ENCODE measurements at regions not wholly inside any gene's neighbourhood (a gene's known extent, or its start where the extent isn't known, plus 50 kb on each side); places are given as distances from the start of the nearest gene placed in this dataset.
A peak's percentile ranks its signal among the peaks of the same experiment; 100 is the strongest.
"Not testable (repeated sequence)": the region's sequence is repeated elsewhere in the genome, so short reads cannot be mapped to it uniquely, and the experiment has no call there.

DNA sequence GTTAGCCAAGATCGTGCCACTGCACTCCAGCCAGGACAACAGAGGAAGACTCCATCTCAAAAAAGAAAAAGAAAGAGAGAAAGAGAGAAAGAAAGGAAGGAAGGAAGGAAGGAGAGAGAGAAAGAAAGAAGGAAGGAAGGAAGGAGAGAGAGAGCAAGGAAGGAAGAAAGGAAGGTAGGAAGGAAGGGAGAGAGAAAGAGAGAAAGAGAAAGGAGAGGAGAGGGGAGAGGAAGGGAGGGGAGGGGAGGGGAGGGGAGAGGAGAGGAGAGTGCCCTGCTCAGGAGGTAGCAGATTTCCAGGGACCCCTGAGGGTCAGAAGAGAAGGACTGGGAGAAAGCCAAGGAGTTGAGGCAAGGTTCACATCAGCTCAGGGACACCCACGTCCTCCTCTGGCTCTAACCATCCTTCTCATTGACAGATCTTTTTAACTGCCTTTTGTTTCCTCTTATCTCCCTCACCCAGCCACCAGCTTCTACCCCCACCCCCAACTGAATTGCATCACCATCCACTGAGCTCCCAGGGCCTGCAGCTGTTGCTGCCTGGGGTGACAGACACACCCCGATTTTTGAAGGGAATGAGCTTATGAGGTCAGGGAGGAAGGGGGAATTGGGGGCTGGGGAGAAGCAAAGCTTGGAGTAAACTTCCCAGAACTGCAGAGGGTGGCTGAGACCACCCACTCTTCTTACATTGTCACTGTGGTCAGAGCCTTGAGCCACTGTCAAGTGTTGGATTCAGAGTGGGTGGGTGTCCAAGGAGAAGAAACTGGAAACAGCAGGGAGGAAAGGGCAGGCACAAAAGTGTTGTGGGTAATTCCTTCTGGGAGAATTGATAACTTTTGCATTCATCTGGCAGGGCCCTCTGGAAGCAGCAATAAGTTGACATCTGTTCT, 91.6 kb downstream of the GLUL start (continued):
- TF ChIP-seq REPIN1 (tag by site-specific recombination; IDR thresholded peaks at IDR 0.05; ENCODE audit: low read depth) (no peak), SP7 (tag by site-specific recombination; IDR thresholded peaks at IDR 0.05) (no peak), ZNF664 (tag by site-specific recombination; IDR thresholded peaks at IDR 0.05) (no peak), PRDM1 (tag by site-specific recombination; IDR thresholded peaks at IDR 0.05) (0 out of 2 replicates have a peak, but pooled peaks have one; percentile 11), ZFHX2 (tag by site-specific recombination; conservative IDR thresholded peaks at IDR 0.05) (peak; percentile 87), KLF9 (tag by site-specific recombination; IDR thresholded peaks at IDR 0.05; ENCODE audit: low read depth) (no peak), ZNF174 (tag by site-specific recombination; IDR thresholded peaks at IDR 0.05) (no peak), ZBTB20 (tag by site-specific recombination; IDR thresholded peaks at IDR 0.05) (0 out of 2 replicates have a peak, but pooled peaks have one; percentile 20), ZNF133 (tag by site-specific recombination; IDR thresholded peaks at IDR 0.05) (no peak), ZNF76 (tag by site-specific recombination; IDR thresholded peaks at IDR 0.05; ENCODE audit: borderline replicate concordance, low read depth) (no peak), ZNF777 (tag by site-specific recombination; IDR thresholded peaks at IDR 0.05; ENCODE audit: borderline replicate concordance) (no peak), MZF1 (tag by site-specific recombination; IDR thresholded peaks at IDR 0.05; ENCODE audit: borderline replicate concordance) (no peak), ZBTB1 (tag by site-specific recombination; IDR thresholded peaks at IDR 0.05) (no peak)
- TF ChIP-seq, protein P1, sequence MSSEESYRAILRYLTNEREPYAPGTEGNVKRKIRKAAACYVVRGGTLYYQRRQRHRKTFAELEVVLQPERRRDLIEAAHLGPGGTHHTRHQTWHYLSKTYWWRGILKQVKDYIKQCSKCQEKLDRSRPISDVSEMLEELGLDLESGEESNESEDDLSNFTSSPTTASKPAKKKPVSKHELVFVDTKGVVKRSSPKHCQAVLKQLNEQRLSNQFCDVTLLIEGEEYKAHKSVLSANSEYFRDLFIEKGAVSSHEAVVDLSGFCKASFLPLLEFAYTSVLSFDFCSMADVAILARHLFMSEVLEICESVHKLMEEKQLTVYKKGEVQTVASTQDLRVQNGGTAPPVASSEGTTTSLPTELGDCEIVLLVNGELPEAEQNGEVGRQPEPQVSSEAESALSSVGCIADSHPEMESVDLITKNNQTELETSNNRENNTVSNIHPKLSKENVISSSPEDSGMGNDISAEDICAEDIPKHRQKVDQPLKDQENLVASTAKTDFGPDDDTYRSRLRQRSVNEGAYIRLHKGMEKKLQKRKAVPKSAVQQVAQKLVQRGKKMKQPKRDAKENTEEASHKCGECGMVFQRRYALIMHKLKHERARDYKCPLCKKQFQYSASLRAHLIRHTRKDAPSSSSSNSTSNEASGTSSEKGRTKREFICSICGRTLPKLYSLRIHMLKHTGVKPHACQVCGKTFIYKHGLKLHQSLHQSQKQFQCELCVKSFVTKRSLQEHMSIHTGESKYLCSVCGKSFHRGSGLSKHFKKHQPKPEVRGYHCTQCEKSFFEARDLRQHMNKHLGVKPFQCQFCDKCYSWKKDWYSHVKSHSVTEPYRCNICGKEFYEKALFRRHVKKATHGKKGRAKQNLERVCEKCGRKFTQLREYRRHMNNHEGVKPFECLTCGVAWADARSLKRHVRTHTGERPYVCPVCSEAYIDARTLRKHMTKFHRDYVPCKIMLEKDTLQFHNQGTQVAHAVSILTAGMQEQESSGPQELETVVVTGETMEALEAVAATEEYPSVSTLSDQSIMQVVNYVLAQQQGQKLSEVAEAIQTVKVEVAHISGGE (tag by site-specific recombination; conservative IDR thresholded peaks at IDR 0.05; ENCODE audit: low read depth): no peak
- TF ChIP-seq, protein P2, sequence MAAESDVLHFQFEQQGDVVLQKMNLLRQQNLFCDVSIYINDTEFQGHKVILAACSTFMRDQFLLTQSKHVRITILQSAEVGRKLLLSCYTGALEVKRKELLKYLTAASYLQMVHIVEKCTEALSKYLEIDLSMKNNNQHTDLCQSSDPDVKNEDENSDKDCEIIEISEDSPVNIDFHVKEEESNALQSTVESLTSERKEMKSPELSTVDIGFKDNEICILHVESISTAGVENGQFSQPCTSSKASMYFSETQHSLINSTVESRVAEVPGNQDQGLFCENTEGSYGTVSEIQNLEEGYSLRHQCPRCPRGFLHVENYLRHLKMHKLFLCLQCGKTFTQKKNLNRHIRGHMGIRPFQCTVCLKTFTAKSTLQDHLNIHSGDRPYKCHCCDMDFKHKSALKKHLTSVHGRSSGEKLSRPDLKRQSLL (tag by site-specific recombination; IDR thresholded peaks at IDR 0.05): no peak
- TF ChIP-seq, protein P3, sequence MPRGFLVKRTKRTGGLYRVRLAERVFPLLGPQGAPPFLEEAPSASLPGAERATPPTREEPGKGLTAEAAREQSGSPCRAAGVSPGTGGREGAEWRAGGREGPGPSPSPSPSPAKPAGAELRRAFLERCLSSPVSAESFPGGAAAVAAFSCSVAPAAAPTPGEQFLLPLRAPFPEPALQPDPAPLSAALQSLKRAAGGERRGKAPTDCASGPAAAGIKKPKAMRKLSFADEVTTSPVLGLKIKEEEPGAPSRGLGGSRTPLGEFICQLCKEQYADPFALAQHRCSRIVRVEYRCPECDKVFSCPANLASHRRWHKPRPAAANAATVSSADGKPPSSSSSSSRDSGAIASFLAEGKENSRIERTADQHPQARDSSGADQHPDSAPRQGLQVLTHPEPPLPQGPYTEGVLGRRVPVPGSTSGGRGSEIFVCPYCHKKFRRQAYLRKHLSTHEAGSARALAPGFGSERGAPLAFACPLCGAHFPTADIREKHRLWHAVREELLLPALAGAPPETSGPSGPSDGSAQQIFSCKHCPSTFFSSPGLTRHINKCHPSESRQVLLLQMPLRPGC (tag by site-specific recombination; IDR thresholded peaks at IDR 0.05): no peak

DNA sequence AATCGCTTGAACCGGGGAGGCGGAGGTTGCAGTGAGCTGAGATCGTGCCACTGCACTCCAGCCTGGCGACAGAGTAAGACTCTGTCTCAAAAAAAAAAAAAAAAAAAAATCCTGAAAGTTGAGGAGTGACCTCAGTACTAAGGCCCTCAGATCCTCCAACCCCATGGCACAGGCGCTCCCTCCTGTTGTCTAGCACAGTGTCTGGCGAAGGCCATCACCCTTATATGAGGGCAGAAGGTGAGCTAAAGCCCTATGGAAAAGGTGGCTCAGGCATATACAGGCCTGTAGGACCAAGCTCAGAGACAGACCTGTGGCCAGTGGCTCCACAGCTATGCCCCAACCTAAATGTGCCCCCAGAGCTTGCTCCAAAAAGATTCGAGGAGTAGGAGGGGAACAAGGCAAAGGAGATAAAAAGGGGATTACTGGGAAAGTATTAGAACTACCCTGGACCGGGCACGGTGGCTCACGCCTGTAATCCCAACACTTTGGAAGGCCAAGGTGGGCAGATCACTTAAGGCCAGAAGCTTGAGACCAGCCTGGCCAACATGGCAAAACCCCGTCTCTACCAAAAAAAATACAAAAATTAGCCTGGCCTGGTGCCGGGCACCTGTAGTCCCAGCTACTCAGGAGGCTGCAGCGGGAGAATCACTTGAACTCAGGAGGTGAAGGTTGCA, 92.4 kb downstream of the GLUL start:
- H3K4me3 ChIP-seq (ENCODE audit: low read depth, low read length); H3K27ac ChIP-seq (ENCODE audit: extremely low read depth, low read depth, low read length); H3K9me3 ChIP-seq (ENCODE audit: control insufficient read depth, insufficient read depth, low read depth, low read length); H3K36me3 ChIP-seq (ENCODE audit: control insufficient read depth in 2 of 2, insufficient read depth in 1 of 2, low read length in 2 of 2); H3K4me1 ChIP-seq (ENCODE audit: control insufficient read depth, insufficient read depth, low read length): not testable (repeated sequence)
- POLR2A ChIA-PET: interaction anchor here (0.6 kb wide), 1 partner anchor 52 kb away, joined by 3 read pairs; no protein-coding TSS in a partner anchor
- CTCF ChIA-PET: interaction anchor here (0.6 kb wide), 1 partner anchor 9 kb away, joined by 3 read pairs; no protein-coding TSS in a partner anchor

Measured in HEK293 (cell line).